ENCODE measurements at regions not wholly inside any gene's neighbourhood (a gene's known extent, or its start where the extent isn't known, plus 50 kb on each side); places are given as distances from the start of the nearest gene placed in this dataset.
"Not testable (repeated sequence)": the region's sequence is repeated elsewhere in the genome, so short reads cannot be mapped to it uniquely, and the experiment has no call there.

DNA sequence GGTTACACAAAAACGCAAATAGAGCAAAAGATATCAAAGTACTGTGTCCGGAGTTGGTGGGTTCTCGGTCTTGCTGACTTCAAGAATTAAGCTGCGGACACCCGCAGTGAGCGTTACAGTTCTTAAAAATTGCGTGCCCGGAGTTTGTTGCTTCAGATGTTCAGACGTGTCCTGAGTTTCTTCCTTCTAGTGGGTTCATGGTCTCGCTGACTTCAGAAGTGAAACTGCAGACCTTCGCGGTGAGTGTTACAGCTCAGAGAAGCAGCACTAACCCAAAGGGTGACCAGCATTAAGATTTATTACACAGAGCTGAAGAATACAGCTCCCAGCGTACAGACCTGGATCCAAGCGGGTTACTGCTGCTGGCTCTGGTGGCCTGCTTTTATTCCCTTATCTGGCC, 125.7 kb upstream of the TWIST2 start:
- DNase-seq (no peak), ATAC-seq (ENCODE audit: insufficient read depth, low FRiP score) (no peak)
- TF ChIP-seq, protein P1, sequence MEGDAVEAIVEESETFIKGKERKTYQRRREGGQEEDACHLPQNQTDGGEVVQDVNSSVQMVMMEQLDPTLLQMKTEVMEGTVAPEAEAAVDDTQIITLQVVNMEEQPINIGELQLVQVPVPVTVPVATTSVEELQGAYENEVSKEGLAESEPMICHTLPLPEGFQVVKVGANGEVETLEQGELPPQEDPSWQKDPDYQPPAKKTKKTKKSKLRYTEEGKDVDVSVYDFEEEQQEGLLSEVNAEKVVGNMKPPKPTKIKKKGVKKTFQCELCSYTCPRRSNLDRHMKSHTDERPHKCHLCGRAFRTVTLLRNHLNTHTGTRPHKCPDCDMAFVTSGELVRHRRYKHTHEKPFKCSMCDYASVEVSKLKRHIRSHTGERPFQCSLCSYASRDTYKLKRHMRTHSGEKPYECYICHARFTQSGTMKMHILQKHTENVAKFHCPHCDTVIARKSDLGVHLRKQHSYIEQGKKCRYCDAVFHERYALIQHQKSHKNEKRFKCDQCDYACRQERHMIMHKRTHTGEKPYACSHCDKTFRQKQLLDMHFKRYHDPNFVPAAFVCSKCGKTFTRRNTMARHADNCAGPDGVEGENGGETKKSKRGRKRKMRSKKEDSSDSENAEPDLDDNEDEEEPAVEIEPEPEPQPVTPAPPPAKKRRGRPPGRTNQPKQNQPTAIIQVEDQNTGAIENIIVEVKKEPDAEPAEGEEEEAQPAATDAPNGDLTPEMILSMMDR (IDR thresholded peaks at IDR 0.05; ENCODE audit: control extremely low read depth, extremely low read depth): no peak
- no peaks in the 10 kb centered on the region for H3K36me3 ChIP-seq (ENCODE audit: control insufficient read depth in 4 of 4, insufficient read depth in 4 of 4, low read length in 4 of 4)
- H3K9me3 ChIP-seq (ENCODE audit: control insufficient read depth in 4 of 4, insufficient read depth in 3 of 4, low read length in 3 of 4): peaks cover 0 to 1% (median 0%) of the 10 kb centered on the region in 4 donors
- H3K27ac ChIP-seq (ENCODE audit: low read depth in 1 of 2, low read length in 1 of 2): no peak overlapping the region
- no peak overlapping the region for H3K4me3 ChIP-seq
- 95 to 97% methylated on average over 14 of the region's 14 CpGs for WGBS, 2 donors
- H3K4me1 ChIP-seq (ENCODE audit: control insufficient read depth in 5 of 5, insufficient read depth in 5 of 5, low read length in 5 of 5): no peaks in the 10 kb centered on the region
- H3K27me3 ChIP-seq (ENCODE audit: control insufficient read depth in 3 of 3, insufficient read depth in 3 of 3, low read length in 2 of 3): peaks cover 0 to 3% (median 0%) of the 10 kb centered on the region in 3 donors
- H3K9ac ChIP-seq (ENCODE audit: insufficient read depth in 1 of 2, low read length in 2 of 2): no peak overlapping the region

DNA sequence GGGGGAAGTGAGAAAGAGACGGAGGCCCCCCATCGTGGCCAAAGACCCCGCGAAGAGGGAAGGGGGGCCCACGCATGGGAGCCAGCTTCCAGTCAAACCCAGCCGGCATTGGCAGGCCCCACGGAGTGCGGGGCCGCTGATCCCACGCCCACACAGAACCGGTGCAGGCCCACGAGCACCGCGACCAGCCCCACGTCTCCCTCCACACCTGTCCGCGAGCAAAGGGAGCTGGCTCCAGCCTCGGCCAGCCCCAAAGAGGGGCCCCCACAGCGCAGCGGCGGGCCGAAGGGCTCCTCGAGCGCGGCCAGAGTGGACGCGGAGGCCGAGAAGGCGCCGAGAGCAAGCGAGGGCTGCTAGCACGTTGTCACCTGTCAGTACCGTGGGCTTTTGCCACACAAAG, 125.0 kb upstream of the TWIST2 start:
- peaks cover 0 to 3% (median 0%) of the 10 kb centered on the region in 3 donors for H3K27me3 ChIP-seq (ENCODE audit: control insufficient read depth in 3 of 3, insufficient read depth in 3 of 3, low read length in 2 of 3)
- ATAC-seq (ENCODE audit: insufficient read depth, low FRiP score): no peak
- 92% methylated on average over 32 to 33 of the region's 33 CpGs for WGBS, 2 donors
- TF ChIP-seq, protein P1 (IDR thresholded peaks at IDR 0.05; ENCODE audit: control extremely low read depth, extremely low read depth): no peak
- no peak overlapping the region for H3K27ac ChIP-seq (ENCODE audit: low read depth in 1 of 2, low read length in 1 of 2)
- no peak overlapping the region for H3K9ac ChIP-seq (ENCODE audit: insufficient read depth in 1 of 2, low read length in 2 of 2)
- DNase-seq: no peak
- H3K9me3 ChIP-seq (ENCODE audit: control insufficient read depth in 4 of 4, insufficient read depth in 3 of 4, low read length in 3 of 4): peaks cover 0 to 1% (median 0%) of the 10 kb centered on the region in 4 donors
- no peaks in the 10 kb centered on the region for H3K4me1 ChIP-seq (ENCODE audit: control insufficient read depth in 5 of 5, insufficient read depth in 5 of 5, low read length in 5 of 5)
- H3K36me3 ChIP-seq (ENCODE audit: control insufficient read depth in 4 of 4, insufficient read depth in 4 of 4, low read length in 4 of 4): no peaks in the 10 kb centered on the region
- no peak overlapping the region for H3K4me3 ChIP-seq

DNA sequence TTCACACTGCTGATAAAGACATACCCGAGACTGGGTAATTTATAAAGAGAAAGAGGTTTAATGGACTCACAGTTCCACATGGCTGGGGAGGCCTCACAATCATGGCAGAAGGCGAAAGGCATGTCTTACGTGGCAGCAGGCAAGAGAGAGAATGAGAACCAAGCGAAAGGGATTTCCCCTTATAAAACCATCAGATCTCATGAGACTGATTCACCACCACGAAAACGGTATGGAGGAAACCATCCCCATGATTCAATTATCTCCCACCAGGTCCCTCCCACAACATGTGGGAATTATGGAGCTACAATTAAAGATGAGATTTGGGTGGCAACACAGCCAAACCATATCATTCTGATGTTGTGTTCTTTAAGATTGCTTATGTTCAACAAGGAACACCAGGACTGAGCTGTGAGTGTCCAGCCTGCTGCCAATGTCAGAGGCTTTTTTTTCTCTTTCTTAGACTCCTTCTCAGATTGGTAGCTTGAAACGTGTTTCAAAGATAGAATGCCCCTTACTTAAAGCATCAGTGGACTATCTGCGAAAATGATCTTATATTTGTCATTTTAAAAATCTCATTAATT, 124.1 kb upstream of the TWIST2 start:
- DNase-seq; H3K9ac ChIP-seq (ENCODE audit: insufficient read depth in 1 of 2, low read length in 2 of 2); H3K27me3 ChIP-seq (ENCODE audit: control insufficient read depth in 3 of 3, insufficient read depth in 3 of 3, low read length in 2 of 3); ATAC-seq (ENCODE audit: insufficient read depth, low FRiP score); H3K4me1 ChIP-seq (ENCODE audit: control insufficient read depth in 5 of 5, insufficient read depth in 5 of 5, low read length in 5 of 5); H3K27ac ChIP-seq (ENCODE audit: low read depth in 1 of 2, low read length in 1 of 2); H3K4me3 ChIP-seq; H3K9me3 ChIP-seq (ENCODE audit: control insufficient read depth in 4 of 4, insufficient read depth in 3 of 4, low read length in 3 of 4); H3K36me3 ChIP-seq (ENCODE audit: control insufficient read depth in 4 of 4, insufficient read depth in 4 of 4, low read length in 4 of 4): not testable (repeated sequence)
- 77 to 78% methylated on average over 8 of the region's 8 CpGs for WGBS, 2 donors

DNA sequence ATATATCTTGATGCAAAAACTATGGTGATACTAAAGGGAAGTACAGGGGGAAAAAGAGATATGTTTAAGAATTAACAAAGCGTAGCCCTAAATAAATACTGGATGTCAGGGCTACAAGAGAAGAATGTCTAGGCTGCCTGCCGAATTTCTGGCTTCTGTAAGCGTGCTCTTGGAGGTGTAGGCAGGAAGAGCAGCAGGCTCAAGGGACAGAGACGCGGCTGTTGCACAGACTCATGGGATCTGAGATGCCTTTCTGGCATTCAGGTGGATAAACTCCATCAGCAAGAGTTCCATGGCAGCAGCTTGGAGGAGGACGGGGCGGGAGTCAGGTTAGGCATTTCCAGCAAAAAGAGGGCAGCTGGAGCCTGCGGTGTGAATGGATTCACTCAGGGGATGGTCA, 123.2 kb upstream of the TWIST2 start:
- Histone ChIP-seq H3K4me1 (ENCODE audit: control insufficient read depth in 5 of 5, insufficient read depth in 5 of 5, low read length in 5 of 5) (peaks cover 0 to 14% (median 4%) of the 10 kb centered on the region in 5 donors), H3K27ac (ENCODE audit: low read depth in 1 of 2, low read length in 1 of 2) (no peak overlapping the region), H3K36me3 (ENCODE audit: control insufficient read depth in 4 of 4, insufficient read depth in 4 of 4, low read length in 4 of 4) (no peaks in the 10 kb centered on the region), H3K9me3 (ENCODE audit: control insufficient read depth in 4 of 4, insufficient read depth in 3 of 4, low read length in 3 of 4) (peaks cover 0 to 1% (median 0%) of the 10 kb centered on the region in 4 donors), H3K9ac (ENCODE audit: insufficient read depth in 1 of 2, low read length in 2 of 2) (no peak overlapping the region), H3K4me3 (no peak overlapping the region), H3K27me3 (ENCODE audit: control insufficient read depth in 3 of 3, insufficient read depth in 3 of 3, low read length in 2 of 3) (peaks cover 0 to 3% (median 0%) of the 10 kb centered on the region in 3 donors)
- DNase-seq: no peak
- ATAC-seq (ENCODE audit: insufficient read depth, low FRiP score): no peak
- TF ChIP-seq, protein P1 (IDR thresholded peaks at IDR 0.05; ENCODE audit: control extremely low read depth, extremely low read depth): no peak
- 79 to 85% methylated on average over 8 of the region's 8 CpGs for WGBS, 2 donors
